ENCODE measurements at regions not wholly inside any gene's neighbourhood (a gene's known extent, or its start where the extent isn't known, plus 50 kb on each side); places are given as distances from the start of the nearest gene placed in this dataset.

GRCh38 chr2:188850786-188851185, 123.4 kb upstream of the COL3A1 start:
- no peak for DNase-seq

GRCh38 chr2:188851311-188851710, 122.9 kb upstream of the COL3A1 start:
- DNase-seq, result no peak

- no peak for DNase-seq
Observed at GRCh38 chr2:188851826-188852225, 122.3 kb upstream of the COL3A1 start.

GRCh38 chr2:188852772-188853171, 121.4 kb upstream of the COL3A1 start:
- no peak for DNase-seq

GRCh38 chr2:188853307-188853706, 120.9 kb upstream of the COL3A1 start:
- DNase-seq, result no peak

GRCh38 chr2:188865681-188866080, 108.5 kb upstream of the COL3A1 start:
- no peak for DNase-seq

GRCh38 chr2:188869550-188869949, 104.6 kb upstream of the COL3A1 start:
- DNase-seq, result no peak

- DNase-seq, result no peak
Observed at GRCh38 chr2:188870289-188870688, 103.9 kb upstream of the COL3A1 start.

- DNase-seq, result no peak
Observed at GRCh38 chr2:188875104-188875503, 99.1 kb upstream of the COL3A1 start.

GRCh38 chr2:188878716-188879115, 95.5 kb upstream of the COL3A1 start:
- no peak for DNase-seq

- DNase-seq, result no peak
Observed at GRCh38 chr2:188880740-188881139, 93.4 kb upstream of the COL3A1 start.

- DNase-seq, result no peak
Observed at GRCh38 chr2:188881434-188881833, 92.7 kb upstream of the COL3A1 start.

GRCh38 chr2:188884046-188884445, 90.1 kb upstream of the COL3A1 start:
- DNase-seq, result no peak

GRCh38 chr2:188884517-188884916, 89.7 kb upstream of the COL3A1 start:
- no peak for DNase-seq

GRCh38 chr2:188889187-188889586, 85.0 kb upstream of the COL3A1 start:
- no peak for DNase-seq

GRCh38 chr2:188890755-188891154, 83.4 kb upstream of the COL3A1 start:
- no peak for DNase-seq

GRCh38 chr2:188892636-188893035, 81.5 kb upstream of the COL3A1 start:
- DNase-seq, result no peak

GRCh38 chr2:188893972-188894371, 80.2 kb upstream of the COL3A1 start:
- DNase-seq, result no peak

GRCh38 chr2:188894979-188895378, 79.2 kb upstream of the COL3A1 start:
- DNase-seq, result no peak

GRCh38 chr2:188897096-188897495, 77.1 kb upstream of the COL3A1 start:
- DNase-seq, result peak in 1 of 51 donors; percentile 7

GRCh38 chr2:188898261-188898660, 75.9 kb upstream of the COL3A1 start:
- DNase-seq, result no peak

- no peak for DNase-seq
Observed at GRCh38 chr2:188902901-188903491, 71.2 kb upstream of the COL3A1 start.

- DNase-seq, result no peak
Observed at GRCh38 chr2:188903740-188904139, 70.4 kb upstream of the COL3A1 start.

GRCh38 chr2:188909036-188909435, 65.1 kb upstream of the COL3A1 start:
- DNase-seq, result no peak
